ENCODE measurements at regions not wholly inside any gene's neighbourhood (a gene's known extent, or its start where the extent isn't known, plus 50 kb on each side); places are given as distances from the start of the nearest gene placed in this dataset.

DNA sequence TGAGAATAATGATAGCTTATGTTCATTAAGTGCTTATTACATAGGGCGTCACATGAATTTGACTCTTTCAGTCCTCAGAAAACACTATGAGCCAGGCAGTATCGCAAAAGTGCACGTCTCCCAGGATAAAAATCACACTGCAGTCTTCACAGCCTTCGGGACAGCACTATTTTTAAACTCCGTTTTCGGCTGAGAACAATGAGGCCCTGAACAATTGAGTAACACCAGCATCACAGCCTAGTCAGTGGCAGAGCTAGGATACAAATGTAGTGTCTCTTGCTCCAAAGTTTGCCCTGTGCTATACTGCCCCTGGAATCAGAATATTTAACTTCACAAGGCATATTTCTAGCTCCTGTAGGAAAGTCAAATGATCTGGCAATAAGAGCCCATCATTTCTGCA is 852.1 kb upstream of the SEMA6D start:
- Mint-ChIP-seq H3K27ac (no peak overlapping the region), H3K4me3 (no peak overlapping the region), H3K27me3 (ENCODE audit: insufficient read depth) (no peaks in the 10 kb centered on the region), H3K4me1 (ENCODE audit: low read depth) (no peaks in the 10 kb centered on the region), H3K9me3 (peaks cover 6% of the 10 kb centered on the region), H3K36me3 (ENCODE audit: low read depth) (no peaks in the 10 kb centered on the region)
- DNase-seq (ENCODE audit: low spot score) = no peak
- intact Hi-C loops (cut with micrococcal nuclease) = no loop called here

DNA sequence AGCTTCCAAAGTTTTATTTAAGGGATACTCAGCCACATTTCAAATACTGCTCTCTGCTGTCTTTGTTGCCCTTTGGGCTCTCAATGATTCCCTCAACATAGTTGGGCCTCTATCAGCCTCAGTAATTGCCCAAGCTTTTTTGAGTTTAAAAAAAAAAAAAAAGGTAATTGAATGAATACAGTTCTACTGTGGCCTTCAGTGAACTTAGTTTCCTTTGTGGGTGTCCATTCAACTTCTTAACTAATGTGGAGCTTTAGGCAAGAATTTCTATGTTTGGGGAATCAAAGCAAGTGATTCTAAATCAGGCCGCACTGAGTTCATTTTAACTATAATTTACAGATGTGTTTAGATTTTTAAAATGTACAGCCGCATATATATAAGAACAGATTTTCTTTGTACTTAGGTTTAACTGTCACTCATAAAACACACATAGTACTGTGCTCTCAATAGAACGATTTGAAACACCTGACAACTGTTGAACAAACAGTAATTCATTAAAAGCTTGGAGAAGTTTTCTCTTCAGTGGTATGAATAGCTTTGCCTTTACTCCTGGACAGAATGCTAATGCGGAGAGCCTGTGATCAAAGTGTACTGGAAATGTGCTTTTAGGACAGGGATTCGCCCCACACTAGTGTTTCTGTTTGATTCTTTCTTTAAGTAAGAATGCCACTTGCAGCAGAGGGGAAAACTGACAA is 844.9 kb upstream of the SEMA6D start:
- H3K9me3 Mint-ChIP-seq = no peaks in the 10 kb centered on the region
- H3K27me3 Mint-ChIP-seq (ENCODE audit: insufficient read depth) = no peaks in the 10 kb centered on the region
- no peak overlapping the region for H3K27ac Mint-ChIP-seq
- no peaks in the 10 kb centered on the region for H3K36me3 Mint-ChIP-seq (ENCODE audit: low read depth)
- H3K4me3 Mint-ChIP-seq = no peak overlapping the region
- no peaks in the 10 kb centered on the region for H3K4me1 Mint-ChIP-seq (ENCODE audit: low read depth)
- intact Hi-C loops (cut with micrococcal nuclease) = loop anchor here (10.0 kb wide), 1 partner anchor 62 kb away; no protein-coding TSS in a partner anchor
- no peak for DNase-seq (ENCODE audit: low spot score)

DNA sequence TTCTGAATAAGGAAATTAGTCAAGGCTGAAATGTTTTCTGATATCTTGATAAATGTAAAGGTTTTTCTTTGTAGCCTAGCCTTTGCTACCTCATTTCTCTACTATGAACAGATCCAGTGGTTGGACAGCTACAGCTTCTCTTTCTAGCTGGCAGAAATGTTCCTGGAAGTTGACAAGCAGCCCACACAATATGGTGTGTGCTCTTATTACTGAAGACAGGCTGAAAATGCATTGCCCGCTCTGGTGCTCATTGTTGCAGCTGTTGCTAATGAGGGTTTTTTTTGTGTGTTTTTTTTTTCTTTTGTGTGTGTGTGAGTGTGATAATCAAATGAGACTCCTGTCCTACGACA is 844.3 kb upstream of the SEMA6D start:
- Mint-ChIP-seq H3K4me3 (no peak overlapping the region), H3K27ac (no peak overlapping the region), H3K36me3 (ENCODE audit: low read depth) (no peaks in the 10 kb centered on the region), H3K9me3 (no peaks in the 10 kb centered on the region), H3K27me3 (ENCODE audit: insufficient read depth) (no peaks in the 10 kb centered on the region), H3K4me1 (ENCODE audit: low read depth) (no peaks in the 10 kb centered on the region)
- DNase-seq (ENCODE audit: low spot score) = no peak
- intact Hi-C loops (cut with micrococcal nuclease) = loop anchor here (10.0 kb wide), 1 partner anchor 62 kb away; no protein-coding TSS in a partner anchor

DNA sequence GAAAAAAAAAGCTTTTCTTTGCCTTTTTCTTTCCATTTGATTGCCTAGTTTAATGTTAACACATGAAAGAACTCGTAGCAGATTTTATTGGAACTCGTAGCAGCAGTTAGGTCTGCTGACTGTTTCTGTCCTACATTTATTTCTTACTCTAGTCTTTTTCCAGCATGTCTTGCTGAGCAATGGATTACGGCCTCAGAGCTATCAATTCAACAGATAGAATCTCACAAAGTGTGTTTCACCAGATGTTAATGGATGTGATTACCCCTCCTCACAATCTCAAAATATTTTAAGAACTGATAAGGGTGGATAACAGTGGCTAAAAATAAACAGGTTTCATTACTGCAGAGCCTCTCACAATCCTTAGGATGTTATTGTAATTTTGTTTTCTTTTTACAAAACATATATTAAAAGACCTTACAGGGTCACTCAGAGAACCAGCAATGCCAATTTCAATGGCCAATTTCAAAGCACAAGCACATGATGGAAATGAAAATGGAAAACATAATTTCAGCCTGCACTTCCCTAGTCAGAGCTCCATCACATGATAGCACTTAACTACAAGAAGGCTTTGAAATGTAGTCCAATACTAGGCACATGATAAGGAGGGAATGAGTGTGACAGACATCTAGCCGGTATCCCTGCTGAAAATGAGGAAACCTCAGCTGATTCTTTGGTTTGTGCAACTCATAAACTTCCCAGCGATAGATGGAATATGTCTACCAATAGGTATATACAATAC is 838.1 kb upstream of the SEMA6D start:
- intact Hi-C loops (cut with micrococcal nuclease) = loop anchor here (10.0 kb wide), 1 partner anchor 56 kb away; no protein-coding TSS in a partner anchor
- no peak for DNase-seq (ENCODE audit: low spot score)

DNA sequence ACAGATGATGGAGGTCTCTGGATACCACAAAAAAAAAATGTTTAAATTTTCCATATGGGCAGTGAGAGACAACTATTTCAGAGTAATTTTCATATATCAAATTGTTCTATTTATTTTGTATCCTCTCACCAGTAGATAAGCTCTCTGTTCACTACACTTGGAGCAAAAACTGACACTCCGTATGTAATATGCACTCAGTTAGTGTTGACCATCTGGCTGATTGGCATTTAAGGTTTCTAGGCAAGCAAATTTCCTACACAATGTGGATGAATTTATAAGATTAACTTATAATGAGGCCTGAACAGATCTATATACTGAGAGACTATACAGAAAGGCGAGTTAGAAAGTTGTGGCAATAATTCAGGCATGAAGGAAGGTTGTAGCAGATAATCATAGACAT is 836.5 kb upstream of the SEMA6D start:
- DNase-seq (ENCODE audit: low spot score) = no peak
- H3K4me3 Mint-ChIP-seq = no peak overlapping the region
- no peak overlapping the region for H3K27ac Mint-ChIP-seq
- peaks cover 15% of the 10 kb centered on the region for H3K9me3 Mint-ChIP-seq
- H3K27me3 Mint-ChIP-seq (ENCODE audit: insufficient read depth) = no peaks in the 10 kb centered on the region
- H3K4me1 Mint-ChIP-seq (ENCODE audit: low read depth) = no peaks in the 10 kb centered on the region
- H3K36me3 Mint-ChIP-seq (ENCODE audit: low read depth) = no peaks in the 10 kb centered on the region
- intact Hi-C loops (cut with micrococcal nuclease) = no loop called here

More for the DNA sequence above, 838.1 kb upstream of the SEMA6D start:
- Mint-ChIP-seq H3K9me3 (peaks cover 15% of the 10 kb centered on the region), H3K4me1 (ENCODE audit: low read depth) (no peaks in the 10 kb centered on the region), H3K4me3 (no peak overlapping the region), H3K36me3 (ENCODE audit: low read depth) (no peaks in the 10 kb centered on the region), H3K27ac (no peak overlapping the region), H3K27me3 (ENCODE audit: insufficient read depth) (no peaks in the 10 kb centered on the region)

DNA sequence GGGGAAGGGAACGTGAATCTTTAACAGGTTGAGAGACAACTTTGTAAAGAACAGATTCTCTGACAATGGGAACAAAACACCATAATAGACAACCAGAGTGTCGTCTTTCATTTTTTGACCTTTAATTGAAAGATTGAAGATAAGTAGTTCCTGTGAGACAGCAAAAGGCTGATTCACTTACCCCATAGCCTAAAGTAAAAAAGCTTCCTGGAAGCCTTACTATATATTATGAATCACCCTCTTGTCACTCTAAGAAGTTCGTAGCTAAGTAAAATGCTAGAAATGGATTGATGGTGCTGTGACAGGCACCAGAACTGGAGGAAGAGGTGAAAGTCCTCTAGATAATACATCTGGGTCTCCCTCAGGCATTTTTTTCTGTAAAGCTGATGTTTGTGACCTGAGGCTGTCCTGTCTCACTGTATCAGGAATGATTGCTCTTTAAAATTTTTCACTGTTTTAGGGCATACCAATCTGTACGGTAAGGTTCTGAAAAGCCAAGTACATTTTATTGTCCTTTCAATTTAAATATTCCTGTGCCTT is 824.6 kb upstream of the SEMA6D start:
- no peaks in the 10 kb centered on the region for H3K4me1 Mint-ChIP-seq (ENCODE audit: low read depth)
- peaks cover 23% of the 10 kb centered on the region for H3K9me3 Mint-ChIP-seq
- intact Hi-C loops (cut with micrococcal nuclease) = no loop called here
- no peak overlapping the region for H3K27ac Mint-ChIP-seq
- no peak for DNase-seq (ENCODE audit: low spot score)
- no peaks in the 10 kb centered on the region for H3K36me3 Mint-ChIP-seq (ENCODE audit: low read depth)
- no peak overlapping the region for H3K4me3 Mint-ChIP-seq
- no peaks in the 10 kb centered on the region for H3K27me3 Mint-ChIP-seq (ENCODE audit: insufficient read depth)

DNA sequence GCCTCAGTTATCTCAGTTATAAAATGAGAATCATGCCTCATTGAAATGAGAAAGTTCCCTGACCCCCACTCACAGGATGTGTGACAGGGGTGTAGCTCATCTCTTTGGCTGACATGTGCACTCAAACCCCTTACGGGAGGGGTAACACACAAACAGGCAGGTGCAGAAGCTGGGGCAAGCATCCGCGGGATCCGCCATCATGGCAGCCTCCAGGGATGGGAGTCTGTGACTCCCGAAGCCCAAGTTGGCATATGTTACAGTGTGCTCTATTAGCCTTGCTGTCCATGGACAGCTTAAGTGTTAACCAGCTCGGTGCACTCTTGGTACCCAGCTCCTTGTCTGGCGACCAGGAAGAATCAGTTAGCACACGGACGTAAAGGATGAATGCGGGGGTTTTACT is 822.7 kb upstream of the SEMA6D start:
- Mint-ChIP-seq H3K4me3 (no peak overlapping the region), H3K27ac (no peak overlapping the region), H3K36me3 (ENCODE audit: low read depth) (no peaks in the 10 kb centered on the region), H3K27me3 (ENCODE audit: insufficient read depth) (no peaks in the 10 kb centered on the region), H3K9me3 (peaks cover 23% of the 10 kb centered on the region), H3K4me1 (ENCODE audit: low read depth) (no peaks in the 10 kb centered on the region)
- DNase-seq (ENCODE audit: low spot score) = no peak
- intact Hi-C loops (cut with micrococcal nuclease) = no loop called here

DNA sequence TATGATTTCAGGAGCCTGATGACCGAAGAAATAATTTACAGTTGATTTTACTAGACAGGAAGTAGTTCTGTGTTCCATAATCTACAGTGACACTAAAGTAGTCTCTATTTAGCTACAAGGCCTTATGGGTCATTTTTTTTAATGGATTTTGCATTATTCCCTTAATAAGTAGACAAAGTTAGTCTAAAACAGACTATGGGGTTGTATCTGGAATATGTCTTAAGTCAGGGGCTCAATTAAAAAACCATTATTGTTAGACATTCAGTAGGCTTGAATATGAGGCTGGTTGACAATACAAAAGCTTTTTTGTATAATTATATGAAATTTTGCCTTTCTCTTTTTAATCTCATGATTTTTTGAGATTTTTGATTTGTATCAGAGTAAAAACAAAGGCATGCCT is 820.0 kb upstream of the SEMA6D start:
- Mint-ChIP-seq H3K4me3 (no peak overlapping the region), H3K27ac (no peak overlapping the region), H3K4me1 (ENCODE audit: low read depth) (no peaks in the 10 kb centered on the region), H3K9me3 (peaks cover 24% of the 10 kb centered on the region), H3K36me3 (ENCODE audit: low read depth) (no peaks in the 10 kb centered on the region), H3K27me3 (ENCODE audit: insufficient read depth) (no peaks in the 10 kb centered on the region)
- intact Hi-C loops (cut with micrococcal nuclease) = no loop called here
- DNase-seq (ENCODE audit: low spot score) = no peak

DNA sequence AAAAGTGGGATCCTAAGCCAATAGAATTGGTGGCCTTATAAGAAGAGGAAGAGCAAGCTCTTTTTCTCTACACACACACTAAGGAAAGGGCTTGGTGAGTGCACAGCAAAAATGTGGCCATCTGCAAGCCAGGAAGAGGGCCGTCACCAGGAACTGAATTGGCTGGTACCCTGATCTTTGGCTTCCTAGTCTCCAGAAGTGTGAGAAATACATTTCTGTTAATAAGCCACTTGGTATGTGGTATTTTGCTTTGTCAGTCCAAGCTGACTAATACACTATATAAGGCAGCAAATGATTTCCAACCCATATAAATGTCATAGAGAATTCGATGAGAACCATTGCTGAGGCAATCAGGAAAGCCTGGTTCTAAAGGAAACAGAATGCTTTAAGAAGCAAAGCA is 816.3 kb upstream of the SEMA6D start:
- Mint-ChIP-seq H3K4me1 (ENCODE audit: low read depth) (no peaks in the 10 kb centered on the region), H3K36me3 (ENCODE audit: low read depth) (no peaks in the 10 kb centered on the region), H3K27me3 (ENCODE audit: insufficient read depth) (no peaks in the 10 kb centered on the region), H3K9me3 (peaks cover 23% of the 10 kb centered on the region), H3K27ac (no peak overlapping the region), H3K4me3 (no peak overlapping the region)
- DNase-seq (ENCODE audit: low spot score) = no peak
- intact Hi-C loops (cut with micrococcal nuclease) = no loop called here

DNA sequence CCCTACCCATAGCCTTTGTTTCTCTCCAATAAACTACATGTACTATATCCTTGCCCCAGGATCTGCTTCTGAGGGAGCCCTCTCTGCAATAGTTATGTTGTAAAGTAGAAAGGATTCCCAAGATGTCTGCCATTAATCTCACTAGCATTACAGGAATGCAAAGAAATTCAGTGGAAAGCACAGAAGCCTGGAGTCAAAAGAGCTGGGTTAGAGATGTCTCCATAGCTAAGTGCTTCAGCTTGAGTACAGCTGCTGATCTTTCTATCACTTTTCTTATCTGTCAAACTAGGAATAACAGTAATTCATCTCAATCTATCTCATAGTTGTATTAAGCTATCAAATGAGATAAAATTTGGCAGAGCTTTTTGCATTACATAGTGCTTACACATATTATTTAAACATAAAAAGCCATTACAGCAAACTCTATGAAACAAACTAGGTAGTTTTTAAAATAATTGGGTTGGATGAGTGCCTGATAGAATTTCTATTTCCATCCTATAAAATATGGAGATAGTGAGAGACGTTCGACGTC is 799.5 kb upstream of the SEMA6D start:
- H3K4me1 Mint-ChIP-seq (ENCODE audit: low read depth) = no peaks in the 10 kb centered on the region
- no peak overlapping the region for H3K4me3 Mint-ChIP-seq
- no peak for DNase-seq (ENCODE audit: low spot score)
- intact Hi-C loops (cut with micrococcal nuclease) = no loop called here
- H3K27me3 Mint-ChIP-seq (ENCODE audit: insufficient read depth) = no peaks in the 10 kb centered on the region
- H3K27ac Mint-ChIP-seq = no peak overlapping the region
- H3K9me3 Mint-ChIP-seq = peaks cover 22% of the 10 kb centered on the region
- no peaks in the 10 kb centered on the region for H3K36me3 Mint-ChIP-seq (ENCODE audit: low read depth)

DNA sequence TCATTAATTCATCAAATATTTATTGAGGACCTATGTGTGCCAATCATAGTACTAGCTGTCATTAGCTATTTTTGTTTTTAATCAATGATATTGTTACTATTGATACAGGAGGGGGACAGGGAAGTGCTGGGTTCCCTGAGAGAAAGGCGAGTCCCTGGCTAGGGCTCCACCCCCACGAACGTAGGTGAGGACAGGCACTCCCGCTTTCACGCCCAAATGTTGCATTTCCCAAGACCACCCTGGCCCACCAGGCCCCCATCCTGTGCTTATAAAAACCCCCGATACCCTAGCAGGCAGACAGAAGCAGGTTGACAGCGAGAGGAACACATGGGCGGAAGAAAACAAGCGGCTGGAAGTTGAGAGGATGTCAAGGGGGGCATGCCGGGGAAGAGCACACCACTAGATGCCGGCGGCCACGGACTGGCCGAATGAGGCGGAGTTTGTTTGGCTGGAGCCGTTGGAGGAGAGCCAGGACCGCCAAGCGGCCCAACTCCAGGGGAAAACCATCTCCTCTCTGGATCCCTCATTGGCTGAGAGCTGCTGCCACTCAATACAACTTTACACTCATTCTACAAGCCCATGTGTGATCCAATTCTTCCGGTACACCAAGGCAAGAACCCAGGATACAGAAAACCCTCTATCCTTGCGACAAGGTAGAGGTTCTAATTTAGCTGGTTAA is 798.7 kb upstream of the SEMA6D start:
- no peak for DNase-seq (ENCODE audit: low spot score)
- no peaks in the 10 kb centered on the region for H3K27me3 Mint-ChIP-seq (ENCODE audit: insufficient read depth)
- intact Hi-C loops (cut with micrococcal nuclease) = no loop called here
- H3K4me1 Mint-ChIP-seq (ENCODE audit: low read depth) = no peaks in the 10 kb centered on the region
- no peak overlapping the region for H3K27ac Mint-ChIP-seq
- H3K9me3 Mint-ChIP-seq = peaks cover 25% of the 10 kb centered on the region
- no peak overlapping the region for H3K4me3 Mint-ChIP-seq
- no peaks in the 10 kb centered on the region for H3K36me3 Mint-ChIP-seq (ENCODE audit: low read depth)

DNA sequence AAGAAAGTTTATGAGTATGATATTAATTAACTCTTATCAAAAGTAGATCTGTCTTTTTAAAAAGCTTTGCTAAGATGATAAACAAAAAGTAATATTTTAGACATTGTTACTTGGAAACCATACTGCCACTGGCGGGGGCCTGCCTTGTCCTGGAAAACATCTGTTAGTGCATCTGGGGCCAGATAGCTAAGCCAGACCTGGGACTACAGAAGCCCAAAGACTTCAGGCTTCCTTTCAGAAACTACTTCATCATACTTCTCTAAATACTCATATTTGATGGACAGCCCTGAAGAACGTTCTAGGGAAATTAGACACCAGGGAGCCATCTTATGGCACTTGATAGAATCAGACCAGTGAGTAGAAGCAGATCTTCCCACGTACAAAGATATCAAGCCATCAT is 795.4 kb upstream of the SEMA6D start:
- H3K4me1 Mint-ChIP-seq (ENCODE audit: low read depth) = no peaks in the 10 kb centered on the region
- intact Hi-C loops (cut with micrococcal nuclease) = no loop called here
- H3K27me3 Mint-ChIP-seq (ENCODE audit: insufficient read depth) = no peaks in the 10 kb centered on the region
- no peaks in the 10 kb centered on the region for H3K36me3 Mint-ChIP-seq (ENCODE audit: low read depth)
- H3K9me3 Mint-ChIP-seq = peaks cover 18% of the 10 kb centered on the region
- DNase-seq (ENCODE audit: low spot score) = no peak
- H3K4me3 Mint-ChIP-seq = no peak overlapping the region
- H3K27ac Mint-ChIP-seq = no peak overlapping the region

DNA sequence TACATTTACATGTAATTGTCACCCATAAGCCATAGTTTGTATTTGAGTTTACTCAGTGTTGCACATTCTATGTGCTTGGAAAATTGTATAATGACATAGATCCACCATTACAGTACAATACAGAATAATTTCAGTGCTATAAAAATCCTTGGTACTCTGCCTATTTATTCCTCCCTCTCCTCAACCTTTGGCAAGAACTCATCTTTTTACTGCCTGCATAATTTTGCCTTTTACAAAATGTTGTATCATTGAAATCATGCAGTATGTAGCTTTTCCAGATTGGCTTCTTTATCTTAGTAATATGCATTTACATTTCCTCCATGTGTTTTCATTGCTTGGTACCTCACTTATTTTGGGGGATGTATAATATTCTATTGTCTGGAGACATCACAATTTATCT is 786.9 kb upstream of the SEMA6D start:
- Mint-ChIP-seq H3K4me3 (no peak overlapping the region), H3K27ac (no peak overlapping the region), H3K9me3 (peaks cover 23% of the 10 kb centered on the region), H3K4me1 (ENCODE audit: low read depth) (no peaks in the 10 kb centered on the region), H3K36me3 (ENCODE audit: low read depth) (no peaks in the 10 kb centered on the region), H3K27me3 (ENCODE audit: insufficient read depth) (no peaks in the 10 kb centered on the region)
- DNase-seq (ENCODE audit: low spot score) = no peak
- intact Hi-C loops (cut with micrococcal nuclease) = loop anchor here (10.0 kb wide), 1 partner anchor 56 kb away; no protein-coding TSS in a partner anchor
